H1 (cell line): ENCODE measurements at regions not wholly inside any gene's neighbourhood (a gene's known extent, or its start where the extent isn't known, plus 50 kb on each side); places are given as distances from the start of the nearest gene placed in this dataset.
A peak's percentile ranks its signal among the peaks of the same experiment; 100 is the strongest.

Experiments used
- CTCF ChIA-PET: fragments of 300-600 bp; sonication (Branson Sonifier 250); formaldehyde crosslinking; loops from one replicate; lab custom pipeline; 2021; ENCODE audit not compliant: partially characterized antibody; lab: Charles Lee
- POLR2A ChIA-PET: fragments of 300-600 bp; sonication (Branson Sonifier 250); formaldehyde crosslinking; loops from one replicate; lab custom pipeline; 2021; ENCODE audit warnings: inconsistent platforms; ENCODE audit not compliant: partially characterized antibody; lab: Charles Lee
- DNase-seq, 2 experiments: peaks; one replicate each; pipeline versions ENCODE4 v3.0.0 to v3.0.0-alpha.2; 2010 to 2022; ENCODE audit warnings: low spot score in 2 of 2, low read depth in 1 of 2, mixed read lengths in 1 of 2
- FAIRE-seq: peaks from 2 replicates; lab custom pipeline; 2011; peaks lifted over from hg19 to GRCh38; lab: Jason Lieb, UNC
- H2AFZ ChIP-seq: 2 replicates; pipeline ENCODE4 v1.8.1; 2012; ENCODE audit warnings: low read length, inconsistent platforms
- H2AK5ac ChIP-seq: 2 replicates; pipeline ENCODE4 v1.6.1; 2013; ENCODE audit warnings: low read depth, low read length
- H2BK120ac ChIP-seq: replicated peaks from 2 replicates; pipeline ENCODE3; 2013; ENCODE audit warnings: low read depth, low read length, inconsistent platforms
- H2BK12ac ChIP-seq: 2 replicates; pipeline ENCODE4 v1.6.1; 2013; ENCODE audit warnings: low read depth, low read length
- H2BK15ac ChIP-seq: 2 replicates; pipeline ENCODE4 v1.6.1; 2013; ENCODE audit warnings: low read length
- H2BK20ac ChIP-seq: 2 replicates; pipeline ENCODE4 v1.6.1; 2013; ENCODE audit warnings: low read length
- H2BK5ac ChIP-seq: 2 replicates; pipeline ENCODE4 v1.6.1; 2013; ENCODE audit warnings: low read depth, low read length
- H3K14ac ChIP-seq: 2 replicates; pipeline ENCODE4 v1.6.1; 2013; ENCODE audit warnings: inconsistent platforms; ENCODE audit not compliant: insufficient read length
- H3K18ac ChIP-seq: 2 replicates; pipeline ENCODE4 v1.6.1; 2013; ENCODE audit warnings: low read length; ENCODE audit errors: extremely low read depth
- H3K23ac ChIP-seq: 2 replicates; pipeline ENCODE4 v1.6.1; 2013; ENCODE audit warnings: inconsistent platforms; ENCODE audit not compliant: insufficient read length
- H3K23me2 ChIP-seq: 2 replicates; pipeline ENCODE4 v1.6.1; 2013; ENCODE audit warnings: low read depth, low read length
- H3K27ac ChIP-seq: 2 replicates; pipeline ENCODE4 v1.6.1; 2011; ENCODE audit warnings: low read depth, low read length, inconsistent platforms
- H3K27me3 ChIP-seq, 4 experiments: replicated peaks in 1 of 4; 1 replicate in 1 of 4; 2 replicates in 3 of 4; pipeline versions ENCODE4 v1.6.1 to v1.8.1; 2011 to 2013; ENCODE audit warnings: low read length in 3 of 4, mild to moderate bottlenecking in 3 of 4, inconsistent platforms in 2 of 4, mixed read lengths in 2 of 4, moderate library complexity in 1 of 4; ENCODE audit not compliant: control insufficient read depth in 3 of 4, insufficient read depth in 3 of 4; ENCODE audit errors: extremely low read depth in 1 of 4
- H3K36me3 ChIP-seq, 4 experiments: 2 replicates each; pipeline versions ENCODE4 v1.6.1 to v1.8.1; 2011 to 2013; ENCODE audit warnings: mild to moderate bottlenecking in 4 of 4, low read length in 3 of 4, moderate library complexity in 2 of 4, control low read depth in 1 of 4, inconsistent platforms in 1 of 4; ENCODE audit not compliant: insufficient read depth in 4 of 4, control insufficient read depth in 2 of 4
- H3K4ac ChIP-seq: replicated peaks from 2 replicates; pipeline ENCODE3; 2013; ENCODE audit warnings: low read length, low read depth, mixed read lengths, inconsistent platforms; ENCODE audit not compliant: insufficient read length
- H3K4me1 ChIP-seq, 4 experiments: replicated peaks in 1 of 4; 1 replicate in 1 of 4; 2 replicates in 3 of 4; pipeline versions ENCODE4 v1.6.1 to v1.8.1; 2011 to 2013; ENCODE audit warnings: low read length in 3 of 4, inconsistent platforms in 2 of 4, mixed read lengths in 1 of 4; ENCODE audit not compliant: insufficient read depth in 4 of 4, control insufficient read depth in 3 of 4
- H3K4me2 ChIP-seq, 2 experiments: 2 replicates each; pipeline versions ENCODE4 v1.6.1 to v1.8.1; 2011 to 2013; ENCODE audit warnings: low read depth in 2 of 2, low read length in 2 of 2, control low read depth in 1 of 2, inconsistent platforms in 1 of 2, mild to moderate bottlenecking in 1 of 2; ENCODE audit not compliant: insufficient read depth in 1 of 2
- H3K4me3 ChIP-seq, 4 experiments: fragments of 200-600, 300-600 bp in 1 of 4; sonication (generic), shearing (Covaris generic), sonication (Bioruptor Twin) in 1 of 4; 2 replicates each; pipeline versions ENCODE4 v1.5.1 to v1.8.1; 2011 to 2016; ENCODE audit warnings: low read length in 4 of 4, low read depth in 3 of 4, control low read depth in 2 of 4, inconsistent platforms in 2 of 4, mild to moderate bottlenecking in 2 of 4, mixed read lengths in 1 of 4, moderate library complexity in 1 of 4; ENCODE audit not compliant: insufficient read depth in 2 of 4; ENCODE audit errors: extremely low read depth in 1 of 4
- H3K56ac ChIP-seq: replicated peaks from 2 replicates; pipeline ENCODE3; 2013; ENCODE audit warnings: low read depth, mild to moderate bottlenecking, mixed read lengths, low read length, inconsistent platforms; ENCODE audit not compliant: insufficient read length
- H3K79me1 ChIP-seq: 2 replicates; pipeline ENCODE4 v1.6.1; 2013; ENCODE audit warnings: low read depth, low read length, control low read depth
- H3K79me2 ChIP-seq, 2 experiments: 2 replicates each; pipeline versions ENCODE4 v1.6.1 to v1.8.1; 2012 to 2013; ENCODE audit warnings: low read length in 2 of 2, mild to moderate bottlenecking in 2 of 2, inconsistent platforms in 1 of 2; ENCODE audit not compliant: insufficient read depth in 2 of 2, control insufficient read depth in 1 of 2
- H3K9ac ChIP-seq, 4 experiments: replicated peaks in 1 of 4; 1 replicate in 1 of 4; 2 replicates in 3 of 4; pipeline versions ENCODE4 v1.6.1 to v1.8.1; 2011 to 2013; ENCODE audit warnings: low read depth in 3 of 4, low read length in 3 of 4, control low read depth in 2 of 4, mild to moderate bottlenecking in 2 of 4, moderate library complexity in 2 of 4, inconsistent platforms in 1 of 4; ENCODE audit errors: extremely low read depth in 1 of 4
- H3K9me3 ChIP-seq, 2 experiments: 2 replicates each; pipeline versions ENCODE4 v1.6.1 to v1.8.1; 2012 to 2013; ENCODE audit warnings: mild to moderate bottlenecking in 2 of 2, moderate library complexity in 2 of 2, control low read depth in 1 of 2, inconsistent platforms in 1 of 2, low read depth in 1 of 2, low read length in 1 of 2, mixed read lengths in 1 of 2; ENCODE audit not compliant: insufficient read depth in 2 of 2
- H4K20me1 ChIP-seq, 2 experiments: replicated peaks in 1 of 2; 2 replicates each; pipeline versions ENCODE3 to v1.8.1; 2011 to 2013; ENCODE audit warnings: inconsistent platforms in 2 of 2, low read length in 2 of 2, mild to moderate bottlenecking in 1 of 2; ENCODE audit not compliant: insufficient read depth in 2 of 2, control insufficient read depth in 1 of 2
- H4K5ac ChIP-seq: 2 replicates; pipeline ENCODE4 v1.6.1; 2013; ENCODE audit warnings: low read length, low read depth, mixed read lengths, inconsistent platforms; ENCODE audit not compliant: insufficient read length
- H4K8ac ChIP-seq: 2 replicates; pipeline ENCODE4 v1.8.0; 2013; ENCODE audit warnings: mild to moderate bottlenecking, moderate library complexity, low read length, inconsistent platforms; ENCODE audit not compliant: insufficient read depth; ENCODE audit errors: extremely low read depth
- H4K91ac ChIP-seq: replicated peaks from 2 replicates; pipeline ENCODE3; 2013; ENCODE audit warnings: low read length, mixed read lengths, inconsistent platforms; ENCODE audit not compliant: insufficient read length
- BACH1 ChIP-seq: IDR thresholded peaks from 2 replicates; pipeline ENCODE4 v1.6.1; 2012; ENCODE audit warnings: low read length, improper control_type of control experiment
- CEBPB ChIP-seq: IDR thresholded peaks from 2 replicates; pipeline ENCODE4 v1.6.1; 2012; ENCODE audit warnings: low read depth, low read length
- CHD1 ChIP-seq: IDR thresholded peaks from 2 replicates; pipeline ENCODE4 v1.6.1; 2012; ENCODE audit warnings: low read depth, low read length, improper control_type of control experiment
- FOSL1 ChIP-seq: IDR thresholded peaks from 2 replicates; pipeline ENCODE4 v1.6.1; 2011; ENCODE audit warnings: mild to moderate bottlenecking, low read depth, low read length, moderate library complexity; ENCODE audit not compliant: insufficient read depth
- GABPA ChIP-seq: IDR thresholded peaks from 2 replicates; pipeline ENCODE4 v1.6.1; 2011; ENCODE audit warnings: mild to moderate bottlenecking, low read length, moderate library complexity, borderline replicate concordance; ENCODE audit not compliant: insufficient read depth
- POLR2AphosphoS5 ChIP-seq: IDR thresholded peaks from 2 replicates; pipeline ENCODE4 v1.6.1; 2011; ENCODE audit warnings: low read depth, low read length
- RAD21 ChIP-seq, 2 experiments: IDR thresholded peaks in 1 of 2; conservative IDR thresholded peaks in 1 of 2; 2 replicates each; pipeline ENCODE4 v1.6.1; 2011; ENCODE audit warnings: low read depth in 2 of 2, low read length in 2 of 2, improper control_type of control experiment in 1 of 2, inconsistent platforms in 1 of 2, mild to moderate bottlenecking in 1 of 2, moderate library complexity in 1 of 2
- TAF1 ChIP-seq: IDR thresholded peaks from 2 replicates; pipeline ENCODE4 v1.6.1; 2011; ENCODE audit warnings: mild to moderate bottlenecking, low read depth, low read length
- WGBS, 2 experiments: shearing (Covaris generic) in 1 of 2; methylation state at CpG; one replicate each; pipeline versions ENCODE4 v1.1.6 to v1.1.7; 2013 to 2015; ENCODE audit warnings: low lambda C conversion rate in 2 of 2, mixed read lengths in 2 of 2, inconsistent platforms in 1 of 2, low coverage in 1 of 2, missing lambda C conversion rate in 1 of 2; ENCODE audit not compliant: insufficient replicate concordance in 2 of 2, insufficient coverage in 1 of 2, insufficient read length in 1 of 2; ENCODE audit errors: extremely low coverage in 1 of 2, missing lambda C conversion rate in 1 of 2; 5-methylcytosine and 5-hydroxymethylcytosine counted together
- TF ChIP-seq, protein P1 (sequence below): IDR thresholded peaks from 2 replicates; pipeline ENCODE4 v1.6.1; 2011; ENCODE audit warnings: low read depth, mild to moderate bottlenecking, low read length; ENCODE audit not compliant: insufficient read depth
- TF ChIP-seq, protein P2 (sequence below), 3 experiments: IDR thresholded peaks; 1 replicate in 2 of 3; 2 replicates in 1 of 3; pipeline versions ENCODE4 v1.5.1 to v1.6.1; 2011; ENCODE audit warnings: low read length in 3 of 3, mild to moderate bottlenecking in 3 of 3, inconsistent platforms in 2 of 3, low read depth in 1 of 3, moderate library complexity in 1 of 3; ENCODE audit not compliant: insufficient read depth in 1 of 3; ENCODE audit errors: control extremely low read depth in 1 of 3

DNA sequence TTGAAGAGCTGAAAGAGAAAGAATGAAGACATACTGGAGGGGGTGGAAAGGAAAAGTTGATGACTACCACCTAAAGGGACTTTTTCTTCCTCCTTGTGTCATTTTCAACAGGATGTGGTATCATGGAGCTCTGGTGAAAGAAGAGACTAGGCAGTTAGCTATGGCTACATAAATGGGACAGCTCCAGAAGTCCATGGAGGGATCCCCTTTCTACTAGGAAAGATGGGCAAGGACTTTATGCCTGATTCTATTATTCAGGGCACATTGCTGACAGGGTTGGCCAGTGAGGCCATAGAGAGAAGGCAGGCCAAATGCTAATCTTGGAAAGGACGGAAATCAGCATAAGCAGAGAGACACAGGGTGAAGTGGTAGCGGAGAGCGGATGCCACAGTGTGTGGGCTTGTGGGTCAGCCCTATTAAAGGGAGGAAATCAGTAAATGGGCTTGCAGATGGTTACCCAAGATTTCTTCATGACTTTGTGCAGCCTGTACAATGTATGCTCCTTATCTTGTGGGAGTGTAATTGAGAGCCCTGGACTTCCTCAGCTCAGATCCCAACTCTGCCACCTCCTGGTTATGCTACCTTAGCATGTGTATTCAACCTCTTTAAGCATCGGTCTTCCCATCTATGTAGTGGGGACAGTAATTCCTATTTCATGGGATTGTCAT is 77.4 kb upstream of the TMEM170B start:
- WGBS, 2 experiments, result 88% methylated on average over 4 of the region's 4 CpGs; no CpG with 5 or more reads in 1 of the 2 experiments
- Histone ChIP-seq H3K56ac (no peak overlapping the region), H2AK5ac (no peak overlapping the region), H4K8ac (no peak overlapping the region), H3K27me3 (no peaks in the 10 kb centered on the region), H3K79me1 (no peaks in the 10 kb centered on the region), H2BK20ac (no peak overlapping the region), H2BK120ac (no peak overlapping the region), H2BK15ac (no peak overlapping the region), H3K4me2 (no peak overlapping the region), H2AFZ (no peak overlapping the region), H3K14ac (no peak overlapping the region), H3K79me2 (no peaks in the 10 kb centered on the region), H3K36me3 (no peaks in the 10 kb centered on the region; a peak in 1 of 8 replicates), H4K20me1 (no peaks in the 10 kb centered on the region), H2BK12ac (no peak overlapping the region), H3K18ac (no peak overlapping the region), H2BK5ac (no peak overlapping the region), H3K9ac (no peak overlapping the region), H4K5ac (no peak overlapping the region), H3K9me3 (no peaks in the 10 kb centered on the region), H3K4me1 (no peaks in the 10 kb centered on the region), H3K4me3 (no peak overlapping the region), H3K27ac (no peak overlapping the region; the same call in 1 of the 2 replicates), H3K23me2 (no peaks in the 10 kb centered on the region; the same call in 1 of the 2 replicates), H3K4ac (no peak overlapping the region), H4K91ac (no peak overlapping the region), H3K23ac (no peak overlapping the region)
- no peak for FAIRE-seq
- CTCF ChIA-PET, result interaction anchor here (1.4 to 2.2 kb wide), 2 partner anchors 219 to 288 kb away, joined by 6 to 8 read pairs; no protein-coding TSS in a partner anchor
- POLR2A ChIA-PET, result no interaction called here
- no peak for DNase-seq
- TF ChIP-seq POLR2AphosphoS5 (no peak), CEBPB (no peak), CHD1 (no peak), RAD21 (IDR thresholded peaks at IDR 0.05 in 1 of 2, conservative IDR thresholded peaks at IDR 0.05 in 1 of 2; ENCODE audit: low read depth in 2 of 2, low read length in 2 of 2) (peak; percentile 2 to 28; a peak in 3 of 4 replicates), GABPA (no peak), FOSL1 (no peak), BACH1 (no peak), TAF1 (no peak)
- TF ChIP-seq, protein P1, sequence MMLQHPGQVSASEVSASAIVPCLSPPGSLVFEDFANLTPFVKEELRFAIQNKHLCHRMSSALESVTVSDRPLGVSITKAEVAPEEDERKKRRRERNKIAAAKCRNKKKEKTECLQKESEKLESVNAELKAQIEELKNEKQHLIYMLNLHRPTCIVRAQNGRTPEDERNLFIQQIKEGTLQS, result no peak
- TF ChIP-seq, protein P2, sequence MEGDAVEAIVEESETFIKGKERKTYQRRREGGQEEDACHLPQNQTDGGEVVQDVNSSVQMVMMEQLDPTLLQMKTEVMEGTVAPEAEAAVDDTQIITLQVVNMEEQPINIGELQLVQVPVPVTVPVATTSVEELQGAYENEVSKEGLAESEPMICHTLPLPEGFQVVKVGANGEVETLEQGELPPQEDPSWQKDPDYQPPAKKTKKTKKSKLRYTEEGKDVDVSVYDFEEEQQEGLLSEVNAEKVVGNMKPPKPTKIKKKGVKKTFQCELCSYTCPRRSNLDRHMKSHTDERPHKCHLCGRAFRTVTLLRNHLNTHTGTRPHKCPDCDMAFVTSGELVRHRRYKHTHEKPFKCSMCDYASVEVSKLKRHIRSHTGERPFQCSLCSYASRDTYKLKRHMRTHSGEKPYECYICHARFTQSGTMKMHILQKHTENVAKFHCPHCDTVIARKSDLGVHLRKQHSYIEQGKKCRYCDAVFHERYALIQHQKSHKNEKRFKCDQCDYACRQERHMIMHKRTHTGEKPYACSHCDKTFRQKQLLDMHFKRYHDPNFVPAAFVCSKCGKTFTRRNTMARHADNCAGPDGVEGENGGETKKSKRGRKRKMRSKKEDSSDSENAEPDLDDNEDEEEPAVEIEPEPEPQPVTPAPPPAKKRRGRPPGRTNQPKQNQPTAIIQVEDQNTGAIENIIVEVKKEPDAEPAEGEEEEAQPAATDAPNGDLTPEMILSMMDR (IDR thresholded peaks at IDR 0.05; ENCODE audit: control extremely low read depth in 1 of 3, insufficient read depth in 1 of 3, low read depth in 1 of 3, low read length in 3 of 3), result peak in 1 of 3 experiments; percentile 11; a peak in 1 of 4 replicates
